Tibial nerve (tissue), 4 donors: ENCODE measurements at regions not wholly inside any gene's neighbourhood (a gene's known extent, or its start where the extent isn't known, plus 50 kb on each side); places are given as distances from the start of the nearest gene placed in this dataset.

Experiments
- CTCF ChIP-seq, 5 experiments: fragments of 200-600 bp in 3 of 5; fragments of 450-650 bp in 2 of 5; sonication (generic) in 3 of 5; IDR thresholded peaks; one replicate each; pipeline ENCODE4 v1.5.1; 2016 to 2019; ENCODE audit warnings: antibody characterized with exemption in 5 of 5, mild to moderate bottlenecking in 3 of 5, moderate library complexity in 2 of 5
- EP300 ChIP-seq, 2 donors: sonication (generic); formaldehyde crosslinking; IDR thresholded peaks; one replicate each; pipeline ENCODE4 v1.6.1; 2017; ENCODE audit warnings: antibody characterized with exemption in 2 of 2, mild to moderate bottlenecking in 1 of 2

GRCh38 chr1:200471739-200472138 lies 61.9 kb upstream of the ZNF281 start:
- TF ChIP-seq EP300 (IDR thresholded peaks at IDR 0.05) (no peak), CTCF (IDR thresholded peaks at IDR 0.05) (no peak)
